GM18951 (cell line): ENCODE measurements at regions not wholly inside any gene's neighbourhood (a gene's known extent, or its start where the extent isn't known, plus 50 kb on each side); places are given as distances from the start of the nearest gene placed in this dataset.

Experiments used
- POLR2A ChIP-seq: IDR thresholded peaks from 4 replicates; pipeline ENCODE4 v1.6.1; 2011; ENCODE audit warnings: mild to moderate bottlenecking; ENCODE audit not compliant: insufficient read length, insufficient read depth; ENCODE audit errors: extremely low read depth
- in situ Hi-C: fragments of 300-500 bp; cut with MboI; formaldehyde crosslinking; loops from one replicate; pipeline ENCODE4 v1.12.0; 2022; ENCODE audit warnings: low sequenced_read_pairs, mixed read lengths, inconsistent platforms; ENCODE audit not compliant: unreplicated experiment

- in situ Hi-C loops: no loop called here
- TF ChIP-seq POLR2A: no peak
Observed at GRCh38 chr6:165715428-165715827, 52.4 kb upstream of the PDE10A start.

- TF ChIP-seq POLR2A: no peak
- in situ Hi-C loops: no loop called here
Observed at GRCh38 chr6:165714907-165715306, 51.9 kb upstream of the PDE10A start.

DNA sequence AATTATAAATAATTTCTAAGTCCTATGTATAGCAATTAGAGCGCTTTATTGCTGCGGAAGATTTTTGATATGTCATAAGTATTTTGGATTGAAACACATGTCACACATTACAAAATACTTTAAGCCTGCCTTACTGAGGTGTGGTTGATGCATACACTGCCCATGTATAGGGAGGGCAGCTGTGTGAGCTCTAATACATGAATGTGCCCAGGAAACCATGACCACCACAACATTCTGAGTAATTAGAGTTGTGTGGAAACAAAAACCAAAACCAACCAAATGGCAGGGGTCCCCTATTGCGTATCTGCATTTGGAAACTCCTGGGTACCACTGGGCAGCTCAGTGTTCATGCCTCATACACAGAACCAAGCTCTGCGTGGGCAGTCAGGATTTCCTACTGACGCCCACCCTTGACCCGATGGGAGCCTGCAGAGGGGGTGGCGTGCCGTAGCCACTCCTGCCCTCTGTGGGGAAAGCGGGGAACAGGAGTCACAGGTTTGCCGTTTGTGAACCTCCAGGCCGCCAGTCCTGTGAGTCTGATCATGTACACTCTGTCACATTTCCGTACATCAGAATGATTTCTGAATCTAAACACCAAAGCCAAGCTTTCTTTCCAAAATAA, 50.9 kb upstream of the PDE10A start:
- no peak for TF ChIP-seq POLR2A
- in situ Hi-C loops: no loop called here
